A673 (cell line): ENCODE measurements at regions not wholly inside any gene's neighbourhood (a gene's known extent, or its start where the extent isn't known, plus 50 kb on each side); places are given as distances from the start of the nearest gene placed in this dataset.

ENCODE experiments used
- CTCF ChIP-seq: fragments of 300-800, 200-600 bp; sonication (generic); conservative IDR thresholded peaks from 2 replicates; pipeline ENCODE4 v1.5.1; 2017; ENCODE audit warnings: low read depth, mild to moderate bottlenecking, antibody characterized with exemption, low read length, moderate library complexity, mixed read lengths
- EZH2 ChIP-seq: fragments of 200-600 bp; sonication (generic); IDR thresholded peaks from 2 replicates; pipeline ENCODE4 v1.6.1; 2017; ENCODE audit warnings: borderline replicate concordance, low read depth, mild to moderate bottlenecking, mixed read lengths, antibody characterized with exemption, low read length; ENCODE audit not compliant: poor library complexity, severe bottlenecking

- TF ChIP-seq CTCF (no peak), EZH2 (no peak)
Observed at GRCh38 chr14:85063747-85064146, 466.2 kb upstream of the FLRT2 start.
